Activated CD4-positive, alpha-beta memory T cell treated with anti-CD3 and anti-CD28 coated beads for 36 hours (primary cell): ENCODE measurements at regions not wholly inside any gene's neighbourhood (a gene's known extent, or its start where the extent isn't known, plus 50 kb on each side); places are given as distances from the start of the nearest gene placed in this dataset.

ENCODE experiments used
- CTCF ChIA-PET: fragments of 350-600 bp; sonication (Branson Sonifier 250); formaldehyde crosslinking; loops from one replicate; lab custom pipeline; 2021; ENCODE audit warnings: antibody characterized with exemption, inconsistent platforms; lab: Charles Lee
- POLR2A ChIA-PET: fragments of 350-600 bp; sonication (Branson Sonifier 250); formaldehyde crosslinking; loops from one replicate; lab custom pipeline; 2021; ENCODE audit warnings: antibody characterized with exemption; lab: Charles Lee
- DNase-seq: peaks from one replicate; pipeline ENCODE4 v3.0.0-alpha.2; 2020
- H3K27ac Mint-ChIP-seq: one replicate; pipeline ENCODE4 v1.8.0; 2021; ENCODE audit warnings: mixed read lengths
- H3K27me3 Mint-ChIP-seq: one replicate; pipeline ENCODE4 v1.8.0; 2021; ENCODE audit warnings: mixed read lengths
- H3K36me3 Mint-ChIP-seq: one replicate; pipeline ENCODE4 v1.8.0; 2021; ENCODE audit warnings: mixed read lengths
- H3K4me1 Mint-ChIP-seq: one replicate; pipeline ENCODE4 v1.8.0; 2021; ENCODE audit warnings: low read depth, mixed read lengths
- H3K4me3 Mint-ChIP-seq: one replicate; pipeline ENCODE4 v1.8.0; 2021; ENCODE audit warnings: mild to moderate bottlenecking, mixed read lengths
- H3K9me3 Mint-ChIP-seq: one replicate; pipeline ENCODE4 v1.8.0; 2021; ENCODE audit warnings: mixed read lengths
- intact Hi-C: fragments of 100-400 bp; cut with micrococcal nuclease; formaldehyde crosslinking; loops from one replicate; pipeline ENCODE4 v1.15.1; 2023

GRCh38 chrX:802846-803245 lies 172.3 kb downstream of the SHOX start:
- no peaks in the 10 kb centered on the region for H3K4me1 Mint-ChIP-seq
- no peak overlapping the region for H3K4me3 Mint-ChIP-seq
- POLR2A ChIA-PET: no interaction called here
- no peak overlapping the region for H3K27ac Mint-ChIP-seq
- no peak for DNase-seq
- no peaks in the 10 kb centered on the region for H3K36me3 Mint-ChIP-seq
- intact Hi-C loops: no loop called here
- H3K9me3 Mint-ChIP-seq: peaks cover 14% of the 10 kb centered on the region
- H3K27me3 Mint-ChIP-seq: peaks cover 6% of the 10 kb centered on the region
- CTCF ChIA-PET: no interaction called here

GRCh38 chrX:799808-800207 lies 169.2 kb downstream of the SHOX start:
- CTCF ChIA-PET: no interaction called here
- Mint-ChIP-seq H3K4me1 (no peaks in the 10 kb centered on the region), H3K4me3 (no peak overlapping the region), H3K36me3 (no peaks in the 10 kb centered on the region), H3K27me3 (no peaks in the 10 kb centered on the region), H3K9me3 (peaks cover 14% of the 10 kb centered on the region), H3K27ac (no peak overlapping the region)
- POLR2A ChIA-PET: no interaction called here
- DNase-seq: no peak
- intact Hi-C loops: no loop called here

- no peak for DNase-seq
- H3K27ac Mint-ChIP-seq: no peak overlapping the region
- intact Hi-C loops: no loop called here
- POLR2A ChIA-PET: no interaction called here
- H3K27me3 Mint-ChIP-seq: peaks cover 16% of the 10 kb centered on the region
- CTCF ChIA-PET: no interaction called here
- no peak overlapping the region for H3K4me3 Mint-ChIP-seq
- H3K4me1 Mint-ChIP-seq: no peaks in the 10 kb centered on the region
- H3K9me3 Mint-ChIP-seq: no peaks in the 10 kb centered on the region
- H3K36me3 Mint-ChIP-seq: no peaks in the 10 kb centered on the region
These were observed 163.7 kb downstream of the SHOX start for GRCh38 chrX:794311-794710.

- Mint-ChIP-seq H3K9me3 (no peaks in the 10 kb centered on the region), H3K27me3 (peaks cover 18% of the 10 kb centered on the region), H3K27ac (no peak overlapping the region), H3K36me3 (no peaks in the 10 kb centered on the region), H3K4me1 (no peaks in the 10 kb centered on the region), H3K4me3 (no peak overlapping the region)
- intact Hi-C loops: no loop called here
- POLR2A ChIA-PET: no interaction called here
- DNase-seq: no peak
- CTCF ChIA-PET: no interaction called here
These were observed 162.7 kb downstream of the SHOX start for GRCh38 chrX:793216-793770.

GRCh38 chrX:791479-792034 lies 161.0 kb downstream of the SHOX start:
- ChIA-PET POLR2A (no interaction called here), CTCF (no interaction called here)
- Mint-ChIP-seq H3K27me3 (peaks cover 18% of the 10 kb centered on the region), H3K4me1 (no peaks in the 10 kb centered on the region), H3K36me3 (no peaks in the 10 kb centered on the region), H3K9me3 (no peaks in the 10 kb centered on the region), H3K4me3 (no peak overlapping the region), H3K27ac (no peak overlapping the region)
- intact Hi-C loops: no loop called here
- no peak for DNase-seq

- no peaks in the 10 kb centered on the region for H3K4me1 Mint-ChIP-seq
- DNase-seq: no peak
- POLR2A ChIA-PET: no interaction called here
- H3K4me3 Mint-ChIP-seq: no peak overlapping the region
- CTCF ChIA-PET: no interaction called here
- no peak overlapping the region for H3K27ac Mint-ChIP-seq
- H3K27me3 Mint-ChIP-seq: peaks cover 18% of the 10 kb centered on the region
- H3K9me3 Mint-ChIP-seq: no peaks in the 10 kb centered on the region
- no peaks in the 10 kb centered on the region for H3K36me3 Mint-ChIP-seq
- intact Hi-C loops: no loop called here
These were observed 160.3 kb downstream of the SHOX start for GRCh38 chrX:790783-791360.

GRCh38 chrX:790041-790506 lies 159.5 kb downstream of the SHOX start:
- no peak for DNase-seq
- intact Hi-C loops: no loop called here
- Mint-ChIP-seq H3K4me3 (no peak overlapping the region), H3K27me3 (peaks cover 18% of the 10 kb centered on the region), H3K9me3 (peaks cover 1% of the 10 kb centered on the region), H3K4me1 (no peaks in the 10 kb centered on the region), H3K27ac (no peak overlapping the region), H3K36me3 (no peaks in the 10 kb centered on the region)
- ChIA-PET POLR2A (no interaction called here), CTCF (no interaction called here)

- H3K4me1 Mint-ChIP-seq: no peaks in the 10 kb centered on the region
- H3K27me3 Mint-ChIP-seq: peaks cover 18% of the 10 kb centered on the region
- CTCF ChIA-PET: no interaction called here
- peaks cover 2% of the 10 kb centered on the region for H3K9me3 Mint-ChIP-seq
- no peak overlapping the region for H3K4me3 Mint-ChIP-seq
- intact Hi-C loops: no loop called here
- POLR2A ChIA-PET: no interaction called here
- H3K36me3 Mint-ChIP-seq: no peaks in the 10 kb centered on the region
- no peak for DNase-seq
- H3K27ac Mint-ChIP-seq: no peak overlapping the region
These were observed 158.5 kb downstream of the SHOX start for GRCh38 chrX:789096-789495.

- intact Hi-C loops: no loop called here
- POLR2A ChIA-PET: no interaction called here
- Mint-ChIP-seq H3K27me3 (peaks cover 14% of the 10 kb centered on the region), H3K4me3 (no peak overlapping the region), H3K36me3 (no peaks in the 10 kb centered on the region), H3K27ac (no peak overlapping the region), H3K9me3 (peaks cover 2% of the 10 kb centered on the region), H3K4me1 (no peaks in the 10 kb centered on the region)
- CTCF ChIA-PET: no interaction called here
- DNase-seq: no peak
These were observed 155.9 kb downstream of the SHOX start for GRCh38 chrX:786441-786881.

GRCh38 chrX:784829-785228 lies 154.2 kb downstream of the SHOX start:
- H3K27ac Mint-ChIP-seq: no peak overlapping the region
- H3K27me3 Mint-ChIP-seq: peaks cover 1% of the 10 kb centered on the region
- H3K4me3 Mint-ChIP-seq: no peak overlapping the region
- ChIA-PET CTCF (no interaction called here), POLR2A (no interaction called here)
- intact Hi-C loops: no loop called here
- H3K4me1 Mint-ChIP-seq: no peaks in the 10 kb centered on the region
- H3K36me3 Mint-ChIP-seq: no peaks in the 10 kb centered on the region
- peaks cover 2% of the 10 kb centered on the region for H3K9me3 Mint-ChIP-seq
- DNase-seq: no peak

- POLR2A ChIA-PET: no interaction called here
- no peak for DNase-seq
- Mint-ChIP-seq H3K9me3 (peaks cover 2% of the 10 kb centered on the region), H3K27me3 (no peaks in the 10 kb centered on the region), H3K4me1 (no peaks in the 10 kb centered on the region), H3K36me3 (no peaks in the 10 kb centered on the region), H3K27ac (no peak overlapping the region), H3K4me3 (no peak overlapping the region)
- intact Hi-C loops: no loop called here
- CTCF ChIA-PET: no interaction called here
These were observed 150.9 kb downstream of the SHOX start for GRCh38 chrX:781224-782204.

GRCh38 chrX:776529-777230 lies 146.1 kb downstream of the SHOX start:
- Mint-ChIP-seq H3K4me1 (no peaks in the 10 kb centered on the region), H3K27me3 (no peaks in the 10 kb centered on the region), H3K27ac (no peak overlapping the region), H3K4me3 (no peak overlapping the region), H3K36me3 (no peaks in the 10 kb centered on the region), H3K9me3 (no peaks in the 10 kb centered on the region)
- CTCF ChIA-PET: no interaction called here
- intact Hi-C loops: no loop called here
- POLR2A ChIA-PET: no interaction called here
- DNase-seq: no peak
